GM18951 (cell line): ENCODE measurements at regions not wholly inside any gene's neighbourhood (a gene's known extent, or its start where the extent isn't known, plus 50 kb on each side); places are given as distances from the start of the nearest gene placed in this dataset.

ENCODE experiments used
- POLR2A ChIP-seq: IDR thresholded peaks from 4 replicates; pipeline ENCODE4 v1.6.1; 2011; ENCODE audit warnings: mild to moderate bottlenecking; ENCODE audit not compliant: insufficient read length, insufficient read depth; ENCODE audit errors: extremely low read depth
- in situ Hi-C: fragments of 300-500 bp; cut with MboI; formaldehyde crosslinking; loops from one replicate; pipeline ENCODE4 v1.12.0; 2022; ENCODE audit warnings: low sequenced_read_pairs, mixed read lengths, inconsistent platforms; ENCODE audit not compliant: unreplicated experiment

GRCh38 chr12:91853350-91854127, 292.1 kb downstream of the BTG1 start:
- in situ Hi-C loops, result no loop called here
- TF ChIP-seq POLR2A, result no peak

GRCh38 chr12:91852634-91853033, 293.0 kb downstream of the BTG1 start:
- TF ChIP-seq POLR2A, result no peak
- in situ Hi-C loops, result no loop called here

GRCh38 chr12:91851741-91852477, 293.7 kb downstream of the BTG1 start:
- in situ Hi-C loops, result no loop called here
- TF ChIP-seq POLR2A, result no peak

GRCh38 chr12:91846466-91847055, 299.1 kb downstream of the BTG1 start:
- in situ Hi-C loops, result no loop called here

GRCh38 chr12:91845365-91845764, 300.3 kb downstream of the BTG1 start:
- in situ Hi-C loops, result no loop called here
- TF ChIP-seq POLR2A, result no peak

More at GRCh38 chr12:91846466-91847055, 299.1 kb downstream of the BTG1 start:
- no peak for TF ChIP-seq POLR2A

GRCh38 chr12:91841822-91842221, 303.8 kb downstream of the BTG1 start:
- no peak for TF ChIP-seq POLR2A
- in situ Hi-C loops, result no loop called here

- in situ Hi-C loops, result no loop called here
- TF ChIP-seq POLR2A, result no peak
Observed at GRCh38 chr12:91836696-91837095, 308.9 kb downstream of the BTG1 start.

- TF ChIP-seq POLR2A, result no peak
- in situ Hi-C loops, result no loop called here
Observed at GRCh38 chr12:91836264-91836663, 309.4 kb downstream of the BTG1 start.

- in situ Hi-C loops, result no loop called here
- TF ChIP-seq POLR2A, result no peak
Observed at GRCh38 chr12:91835693-91836092, 310.0 kb downstream of the BTG1 start.

GRCh38 chr12:91833780-91834359, 311.8 kb downstream of the BTG1 start:
- in situ Hi-C loops, result no loop called here
- no peak for TF ChIP-seq POLR2A

- in situ Hi-C loops, result no loop called here
- no peak for TF ChIP-seq POLR2A
Observed at GRCh38 chr12:91825999-91826398, 319.6 kb downstream of the BTG1 start.

- in situ Hi-C loops, result loop anchor here (25.0 kb wide), 1 partner anchor 312 kb away; the partner anchor contains the start of gene BTG1
- no peak for TF ChIP-seq POLR2A
Observed at GRCh38 chr12:91824991-91825390, 320.7 kb downstream of the BTG1 start.

- no peak for TF ChIP-seq POLR2A
- in situ Hi-C loops, result loop anchor here (25.0 kb wide), 1 partner anchor 318 kb away; the partner anchor contains the start of gene BTG1
Observed at GRCh38 chr12:91819132-91819447, 326.6 kb downstream of the BTG1 start.
